ENCODE measurements at regions not wholly inside any gene's neighbourhood (a gene's known extent, or its start where the extent isn't known, plus 50 kb on each side); places are given as distances from the start of the nearest gene placed in this dataset.

GRCh38 chr5:75993643-75994520 is 89.3 kb upstream of the SV2C start:
- TF ChIP-seq EZH2 (IDR thresholded peaks at IDR 0.05; ENCODE audit: borderline replicate concordance, low read depth, low read length, poor library complexity, severe bottlenecking) = no peak
- TF ChIP-seq, protein P1, sequence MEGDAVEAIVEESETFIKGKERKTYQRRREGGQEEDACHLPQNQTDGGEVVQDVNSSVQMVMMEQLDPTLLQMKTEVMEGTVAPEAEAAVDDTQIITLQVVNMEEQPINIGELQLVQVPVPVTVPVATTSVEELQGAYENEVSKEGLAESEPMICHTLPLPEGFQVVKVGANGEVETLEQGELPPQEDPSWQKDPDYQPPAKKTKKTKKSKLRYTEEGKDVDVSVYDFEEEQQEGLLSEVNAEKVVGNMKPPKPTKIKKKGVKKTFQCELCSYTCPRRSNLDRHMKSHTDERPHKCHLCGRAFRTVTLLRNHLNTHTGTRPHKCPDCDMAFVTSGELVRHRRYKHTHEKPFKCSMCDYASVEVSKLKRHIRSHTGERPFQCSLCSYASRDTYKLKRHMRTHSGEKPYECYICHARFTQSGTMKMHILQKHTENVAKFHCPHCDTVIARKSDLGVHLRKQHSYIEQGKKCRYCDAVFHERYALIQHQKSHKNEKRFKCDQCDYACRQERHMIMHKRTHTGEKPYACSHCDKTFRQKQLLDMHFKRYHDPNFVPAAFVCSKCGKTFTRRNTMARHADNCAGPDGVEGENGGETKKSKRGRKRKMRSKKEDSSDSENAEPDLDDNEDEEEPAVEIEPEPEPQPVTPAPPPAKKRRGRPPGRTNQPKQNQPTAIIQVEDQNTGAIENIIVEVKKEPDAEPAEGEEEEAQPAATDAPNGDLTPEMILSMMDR (conservative IDR thresholded peaks at IDR 0.05; ENCODE audit: low read depth, low read length) = no peak
